Peyer's patch (tissue), 4 donors: ENCODE measurements at regions not wholly inside any gene's neighbourhood (a gene's known extent, or its start where the extent isn't known, plus 50 kb on each side); places are given as distances from the start of the nearest gene placed in this dataset.

Experiments used
- POLR2A ChIP-seq, 2 donors: fragments of 450-650 bp; IDR thresholded peaks; one replicate each; pipeline ENCODE4 v1.5.1; 2017; ENCODE audit warnings: antibody characterized with exemption in 2 of 2, mild to moderate bottlenecking in 2 of 2, moderate library complexity in 2 of 2
- TF ChIP-seq, protein P1 (sequence below), 6 experiments: fragments of 450-650 bp in 4 of 6; fragments of 200-600 bp in 2 of 6; sonication (generic) in 1 of 6; IDR thresholded peaks; one replicate each; pipeline ENCODE4 v1.5.1; 2017 to 2019; ENCODE audit warnings: antibody characterized with exemption in 6 of 6, mild to moderate bottlenecking in 3 of 6, moderate library complexity in 1 of 6

DNA sequence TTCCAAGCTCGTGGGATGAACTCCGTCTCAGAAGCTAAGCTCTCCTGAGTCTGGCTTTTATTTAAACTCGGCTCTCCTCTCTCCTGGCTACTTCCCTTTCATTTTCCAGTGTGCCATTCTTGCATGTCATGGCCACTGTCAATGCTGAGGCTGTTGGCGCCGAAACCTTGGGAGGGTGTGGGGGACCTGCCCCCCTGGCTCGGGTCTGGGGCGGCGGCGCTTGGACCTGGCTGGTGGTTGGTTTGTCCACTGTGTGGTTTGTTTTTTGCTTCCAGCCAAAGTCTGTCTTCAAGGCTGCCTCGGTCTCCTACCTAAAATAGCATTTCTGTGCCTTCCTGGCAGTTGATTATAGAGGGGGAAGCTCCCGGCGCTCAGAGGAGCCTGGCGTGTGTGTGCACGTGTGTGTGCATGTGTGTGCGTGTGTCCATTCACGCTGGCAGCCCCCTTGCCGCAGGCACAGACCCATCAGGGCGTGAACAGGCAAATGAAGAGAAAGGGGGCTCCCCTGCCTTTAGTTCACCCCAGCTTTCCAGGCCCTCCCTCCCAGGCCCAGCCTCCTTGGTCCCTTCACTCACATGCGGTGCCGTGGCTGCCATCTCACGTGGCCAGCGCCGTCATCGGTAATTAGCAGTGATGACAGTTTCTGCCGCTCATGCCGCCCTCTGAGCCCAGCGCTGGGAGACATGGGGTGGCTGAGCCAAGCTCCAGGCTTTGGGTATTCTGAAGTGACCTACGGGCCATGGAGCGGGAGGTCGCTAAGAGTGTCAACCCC is 179.9 kb downstream of the SEC14L1 start:
- TF ChIP-seq, protein P1, sequence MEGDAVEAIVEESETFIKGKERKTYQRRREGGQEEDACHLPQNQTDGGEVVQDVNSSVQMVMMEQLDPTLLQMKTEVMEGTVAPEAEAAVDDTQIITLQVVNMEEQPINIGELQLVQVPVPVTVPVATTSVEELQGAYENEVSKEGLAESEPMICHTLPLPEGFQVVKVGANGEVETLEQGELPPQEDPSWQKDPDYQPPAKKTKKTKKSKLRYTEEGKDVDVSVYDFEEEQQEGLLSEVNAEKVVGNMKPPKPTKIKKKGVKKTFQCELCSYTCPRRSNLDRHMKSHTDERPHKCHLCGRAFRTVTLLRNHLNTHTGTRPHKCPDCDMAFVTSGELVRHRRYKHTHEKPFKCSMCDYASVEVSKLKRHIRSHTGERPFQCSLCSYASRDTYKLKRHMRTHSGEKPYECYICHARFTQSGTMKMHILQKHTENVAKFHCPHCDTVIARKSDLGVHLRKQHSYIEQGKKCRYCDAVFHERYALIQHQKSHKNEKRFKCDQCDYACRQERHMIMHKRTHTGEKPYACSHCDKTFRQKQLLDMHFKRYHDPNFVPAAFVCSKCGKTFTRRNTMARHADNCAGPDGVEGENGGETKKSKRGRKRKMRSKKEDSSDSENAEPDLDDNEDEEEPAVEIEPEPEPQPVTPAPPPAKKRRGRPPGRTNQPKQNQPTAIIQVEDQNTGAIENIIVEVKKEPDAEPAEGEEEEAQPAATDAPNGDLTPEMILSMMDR (IDR thresholded peaks at IDR 0.05) = no peak
- TF ChIP-seq POLR2A (IDR thresholded peaks at IDR 0.05) = no peak
